ENCODE measurements at regions not wholly inside any gene's neighbourhood (a gene's known extent, or its start where the extent isn't known, plus 50 kb on each side); places are given as distances from the start of the nearest gene placed in this dataset.

GRCh38 chr20:12573442-12573841 lies 435.3 kb upstream of the SPTLC3 start (continued):
- TF ChIP-seq CHD7 (IDR thresholded peaks at IDR 0.05; ENCODE audit: insufficient replicate concordance, low read length): no peak
- TF ChIP-seq POU5F1 (IDR thresholded peaks at IDR 0.05; ENCODE audit: low read depth, low read length): no peak
- TF ChIP-seq RBBP5 (IDR thresholded peaks at IDR 0.05; ENCODE audit: borderline replicate concordance, low read depth, low read length): no peak
- TF ChIP-seq CBX8 (IDR thresholded peaks at IDR 0.05; ENCODE audit: borderline replicate concordance, low read depth, low read length): no peak
- no peak for TF ChIP-seq JUND (IDR thresholded peaks at IDR 0.05; ENCODE audit: low read length)
- no peak for TF ChIP-seq SRF (IDR thresholded peaks at IDR 0.05; ENCODE audit: low read depth, low read length)
- TF ChIP-seq GABPA (IDR thresholded peaks at IDR 0.05; ENCODE audit: borderline replicate concordance, insufficient read depth, low read length): no peak
- TF ChIP-seq CHD1 (IDR thresholded peaks at IDR 0.05; ENCODE audit: low read depth, low read length): no peak
- TF ChIP-seq JUN (IDR thresholded peaks at IDR 0.05; ENCODE audit: low read depth, low read length): no peak
- TF ChIP-seq PHF8 (conservative IDR thresholded peaks at IDR 0.05; ENCODE audit: low read depth, low read length): no peak
- TF ChIP-seq SUZ12 (IDR thresholded peaks at IDR 0.05; ENCODE audit: low read length): no peak
- no peak for TF ChIP-seq ATF3 (IDR thresholded peaks at IDR 0.05; ENCODE audit: insufficient read depth, low read depth, low read length)

Data from H1 (cell line).